Keratinocyte (primary cell): ENCODE measurements at regions not wholly inside any gene's neighbourhood (a gene's known extent, or its start where the extent isn't known, plus 50 kb on each side); places are given as distances from the start of the nearest gene placed in this dataset.
"Not testable (repeated sequence)": the region's sequence is repeated elsewhere in the genome, so short reads cannot be mapped to it uniquely, and the experiment has no call there.

ENCODE experiments used
- EZH2 ChIP-seq: IDR thresholded peaks from one replicate; pipeline ENCODE4 v1.6.1; 2012; ENCODE audit warnings: inconsistent platforms, mild to moderate bottlenecking, low read length, moderate library complexity
- TF ChIP-seq, protein P1 (sequence below), 3 experiments: IDR thresholded peaks in 1 of 3; conservative IDR thresholded peaks in 1 of 3; optimal IDR thresholded peaks in 1 of 3; 2 replicates in 2 of 3; 3 replicates in 1 of 3; pipeline versions ENCODE3 to v1.5.1; 2011; ENCODE audit warnings: low read length in 3 of 3, mild to moderate bottlenecking in 3 of 3, moderate library complexity in 2 of 3, control low read depth in 1 of 3, inconsistent platforms in 1 of 3; ENCODE audit not compliant: insufficient read depth in 2 of 3; ENCODE audit errors: extremely low read depth in 1 of 3

DNA sequence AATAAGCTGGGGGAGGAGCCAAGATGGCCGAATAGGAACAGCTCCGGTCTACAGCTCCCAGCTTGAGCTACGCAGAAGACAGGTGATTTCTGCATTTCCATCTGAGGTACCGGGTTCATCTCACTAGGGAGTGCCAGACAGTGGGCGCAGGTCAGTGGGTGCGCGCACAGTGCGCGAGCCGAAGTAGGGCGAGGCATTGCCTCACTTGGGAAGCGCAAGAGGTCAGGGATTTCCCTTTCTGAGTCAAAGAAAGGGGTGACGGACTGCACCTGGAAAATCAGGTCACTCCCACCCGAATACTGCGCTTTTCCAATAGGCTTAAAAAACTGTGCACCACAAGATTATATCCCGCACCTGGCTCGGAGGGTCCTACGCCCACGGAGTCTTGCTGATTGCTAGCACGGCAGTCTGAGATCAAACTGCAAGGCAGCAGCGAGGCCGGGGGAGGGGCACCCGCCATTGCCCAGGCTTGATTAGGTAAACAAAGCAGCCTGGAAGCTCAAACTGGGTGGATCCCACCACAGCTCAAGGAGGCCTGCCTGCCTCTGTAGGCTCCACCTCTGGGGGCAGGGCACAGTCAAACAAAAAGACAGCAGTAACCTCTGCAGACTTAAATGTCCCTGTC lies 606.4 kb downstream of the TMA16 start:
- TF ChIP-seq, protein P1, sequence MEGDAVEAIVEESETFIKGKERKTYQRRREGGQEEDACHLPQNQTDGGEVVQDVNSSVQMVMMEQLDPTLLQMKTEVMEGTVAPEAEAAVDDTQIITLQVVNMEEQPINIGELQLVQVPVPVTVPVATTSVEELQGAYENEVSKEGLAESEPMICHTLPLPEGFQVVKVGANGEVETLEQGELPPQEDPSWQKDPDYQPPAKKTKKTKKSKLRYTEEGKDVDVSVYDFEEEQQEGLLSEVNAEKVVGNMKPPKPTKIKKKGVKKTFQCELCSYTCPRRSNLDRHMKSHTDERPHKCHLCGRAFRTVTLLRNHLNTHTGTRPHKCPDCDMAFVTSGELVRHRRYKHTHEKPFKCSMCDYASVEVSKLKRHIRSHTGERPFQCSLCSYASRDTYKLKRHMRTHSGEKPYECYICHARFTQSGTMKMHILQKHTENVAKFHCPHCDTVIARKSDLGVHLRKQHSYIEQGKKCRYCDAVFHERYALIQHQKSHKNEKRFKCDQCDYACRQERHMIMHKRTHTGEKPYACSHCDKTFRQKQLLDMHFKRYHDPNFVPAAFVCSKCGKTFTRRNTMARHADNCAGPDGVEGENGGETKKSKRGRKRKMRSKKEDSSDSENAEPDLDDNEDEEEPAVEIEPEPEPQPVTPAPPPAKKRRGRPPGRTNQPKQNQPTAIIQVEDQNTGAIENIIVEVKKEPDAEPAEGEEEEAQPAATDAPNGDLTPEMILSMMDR (optimal IDR thresholded peaks at IDR 0.05 in 1 of 3, IDR thresholded peaks at IDR 0.05 in 1 of 3, conservative IDR thresholded peaks at IDR 0.05 in 1 of 3; ENCODE audit: extremely low read depth in 1 of 3, insufficient read depth in 2 of 3, low read length in 3 of 3) = not testable (repeated sequence)
- TF ChIP-seq EZH2 = not testable (repeated sequence)
